HG02943 (cell line): ENCODE measurements at regions not wholly inside any gene's neighbourhood (a gene's known extent, or its start where the extent isn't known, plus 50 kb on each side); places are given as distances from the start of the nearest gene placed in this dataset.

Source experiments
- ATAC-seq: cut with Tn5 transposase; IDR thresholded peaks from one replicate; pipeline ENCODE4 v1.9.1; 2021; ENCODE audit warnings: mild to moderate bottlenecking, low read depth, moderate library complexity; ENCODE audit not compliant: unreplicated experiment

DNA sequence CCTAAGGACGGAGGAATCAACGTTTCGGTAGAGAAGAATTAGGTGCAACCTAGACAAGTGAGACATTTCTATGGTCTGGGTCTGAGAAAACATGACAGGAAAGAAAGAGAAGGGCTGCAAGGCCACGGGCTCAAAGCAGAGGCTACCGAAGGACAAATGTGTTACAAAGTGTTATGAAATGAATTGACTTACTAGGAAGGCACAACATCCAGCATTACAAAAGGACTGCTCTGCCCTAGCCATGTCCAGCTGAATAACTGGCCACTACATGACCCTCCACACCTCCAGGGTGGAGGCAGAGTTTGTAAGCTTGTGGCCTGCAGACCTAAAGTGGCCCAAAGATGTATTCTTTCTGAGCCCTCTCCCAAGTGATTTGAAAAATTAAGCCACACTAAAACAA is 133.6 kb downstream of the GDAP2 start:
- no peak for ATAC-seq

GRCh38 chr1:117796226-117796625 is 133.2 kb downstream of the GDAP2 start:
- ATAC-seq: no peak

GRCh38 chr1:117798550-117798949 is 130.9 kb downstream of the GDAP2 start:
- no peak for ATAC-seq

DNA sequence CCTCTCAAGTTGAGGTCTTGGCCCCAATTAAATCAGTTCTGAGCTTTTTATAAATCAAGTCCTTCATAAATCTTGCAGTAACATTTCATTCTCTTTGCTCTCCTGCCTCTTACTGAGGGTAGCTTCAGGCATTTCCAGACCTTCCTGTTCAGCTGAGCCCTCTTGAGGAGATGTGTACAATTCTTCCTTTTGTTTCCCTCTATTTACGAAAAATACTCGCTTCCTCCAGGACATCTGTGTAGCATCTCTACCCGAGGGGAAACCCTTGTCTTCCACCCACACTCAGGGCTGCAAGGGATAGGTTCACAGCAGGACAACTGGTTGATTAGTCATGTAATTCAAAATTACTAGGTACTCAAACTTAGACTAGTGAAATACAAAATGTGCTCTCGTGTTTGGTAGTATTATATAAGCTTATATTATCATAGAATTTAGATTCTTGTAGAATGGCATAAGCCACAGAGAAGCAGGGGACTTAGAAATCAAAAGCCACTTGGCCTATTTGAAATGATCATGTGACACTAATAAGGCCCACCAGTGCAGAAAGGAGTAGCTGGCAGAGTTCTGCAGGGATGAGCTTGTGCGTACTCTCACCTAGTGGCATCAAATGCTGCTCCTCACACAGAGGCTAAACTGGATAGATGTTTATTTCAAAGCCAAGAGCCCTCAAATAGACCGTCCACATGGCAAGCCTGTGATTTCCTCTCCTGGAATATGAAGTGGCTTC is 126.7 kb downstream of the GDAP2 start:
- no peak for ATAC-seq

DNA sequence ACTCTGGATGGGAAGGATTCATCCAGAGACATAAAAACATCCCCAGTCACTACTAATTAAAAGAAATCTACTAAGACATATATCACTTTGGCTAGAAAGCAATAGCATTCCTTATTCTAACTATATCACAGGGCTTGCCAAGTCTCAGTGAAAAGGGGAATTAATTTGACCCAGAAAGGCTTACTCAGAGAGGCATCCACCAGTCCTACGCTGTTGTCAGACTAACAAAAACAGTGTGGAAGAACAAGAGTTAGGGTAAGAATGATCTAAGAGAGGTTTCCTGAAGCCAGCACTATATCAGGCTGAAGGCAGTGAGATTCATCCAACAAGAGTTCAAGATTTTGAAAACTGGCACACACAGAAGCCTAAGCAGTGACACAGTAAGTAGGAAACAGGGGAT is 126.1 kb downstream of the GDAP2 start:
- no peak for ATAC-seq

DNA sequence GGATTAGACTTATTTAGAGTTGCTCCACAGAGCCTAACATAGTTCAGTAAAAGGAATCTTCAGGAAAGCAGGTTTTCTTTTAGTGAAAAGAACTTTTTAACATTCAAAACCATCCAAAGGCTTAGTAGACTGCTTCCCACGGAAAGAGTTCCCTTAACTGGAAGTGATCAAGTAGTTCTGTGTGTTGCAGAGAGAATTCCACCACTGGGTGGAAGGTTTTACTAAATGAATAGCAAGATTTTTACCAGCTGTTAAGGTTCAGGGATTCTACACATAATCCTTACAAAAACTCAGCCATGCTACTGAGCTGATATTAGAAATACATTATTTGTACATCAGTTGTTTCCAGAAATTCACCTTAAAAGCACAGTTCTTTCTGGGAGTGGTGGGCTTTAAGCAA is 119.7 kb downstream of the GDAP2 start:
- ATAC-seq: no peak

DNA sequence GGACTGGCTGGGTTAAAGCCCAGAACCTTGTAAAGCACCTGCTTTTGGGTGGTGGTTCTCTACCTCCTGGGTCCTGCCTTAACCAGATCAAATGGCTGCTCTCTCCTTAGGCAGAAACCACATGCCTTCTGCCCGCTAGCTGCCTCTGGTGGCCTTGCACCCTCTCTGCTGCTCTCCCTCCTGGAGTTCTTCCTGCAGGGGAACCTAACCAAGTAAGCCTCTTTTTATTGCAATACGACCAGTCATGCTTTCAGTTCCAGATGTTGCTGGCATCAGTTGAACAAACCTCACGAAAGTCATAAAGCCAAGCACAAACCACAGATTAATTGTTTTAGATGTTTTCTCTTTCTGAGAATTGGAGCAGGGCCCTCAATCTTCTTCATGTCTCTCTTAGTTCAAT is 118.9 kb downstream of the GDAP2 start:
- ATAC-seq: no peak

DNA sequence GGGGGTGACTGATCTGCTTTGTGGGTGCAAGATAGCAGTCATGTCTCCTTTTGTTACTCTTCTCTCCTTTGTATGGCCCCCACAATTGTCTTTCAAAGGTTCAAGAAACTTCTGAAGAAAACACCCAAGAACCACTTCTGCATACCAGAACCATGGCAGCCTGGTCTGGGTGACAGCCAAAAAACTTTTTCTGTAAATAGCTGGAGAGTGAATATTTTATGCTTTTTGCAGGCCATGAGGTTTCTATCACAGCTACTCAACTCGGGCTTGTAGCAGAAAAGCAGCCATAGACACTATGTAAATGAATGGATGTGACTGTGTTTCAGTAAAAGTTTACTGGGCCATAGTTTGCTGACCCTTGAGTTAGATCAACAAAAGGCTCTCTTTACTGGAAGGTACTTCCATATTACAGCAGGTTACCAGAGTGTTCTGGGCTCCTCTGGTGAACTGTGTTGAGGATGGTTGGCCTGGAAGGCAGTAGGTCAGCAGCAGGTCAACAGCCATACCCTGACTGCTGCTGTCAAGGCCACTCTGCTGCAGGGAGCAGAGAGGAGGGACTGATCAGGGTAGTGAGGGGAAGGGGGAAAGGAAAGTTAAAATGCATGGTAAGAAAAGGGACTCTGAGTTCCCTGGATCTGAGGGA is 116.4 kb downstream of the GDAP2 start:
- no peak for ATAC-seq
